ENCODE measurements at regions not wholly inside any gene's neighbourhood (a gene's known extent, or its start where the extent isn't known, plus 50 kb on each side); places are given as distances from the start of the nearest gene placed in this dataset.

GRCh38 chr1:195158091-195158490 is 1450.1 kb downstream of the KCNT2 start:
- no peak overlapping the region for H3K4me3 ChIP-seq (ENCODE audit: low read depth, low read length)
- no peak for TF ChIP-seq CTCF (IDR thresholded peaks at IDR 0.05; ENCODE audit: insufficient read depth, low read depth, low read length, missing control alignments)
- no peak for DNase-seq (ENCODE audit: low read depth)

- no peak for DNase-seq (ENCODE audit: low read depth)
- H3K4me3 ChIP-seq (ENCODE audit: low read depth, low read length) = no peak overlapping the region
- no peak for TF ChIP-seq CTCF (IDR thresholded peaks at IDR 0.05; ENCODE audit: insufficient read depth, low read depth, low read length, missing control alignments)
Measured at GRCh38 chr1:195153107-195153506, 1455.1 kb downstream of the KCNT2 start.

GRCh38 chr1:195150768-195151167 is 1457.5 kb downstream of the KCNT2 start:
- H3K4me3 ChIP-seq (ENCODE audit: low read depth, low read length) = no peak overlapping the region
- TF ChIP-seq CTCF (IDR thresholded peaks at IDR 0.05; ENCODE audit: insufficient read depth, low read depth, low read length, missing control alignments) = no peak
- DNase-seq (ENCODE audit: low read depth) = no peak

- no peak overlapping the region for H3K4me3 ChIP-seq (ENCODE audit: low read depth, low read length)
- DNase-seq (ENCODE audit: low read depth) = no peak
- TF ChIP-seq CTCF (IDR thresholded peaks at IDR 0.05; ENCODE audit: insufficient read depth, low read depth, low read length, missing control alignments) = no peak
Measured at GRCh38 chr1:195141294-195141693, 1466.9 kb downstream of the KCNT2 start.

GRCh38 chr1:195130598-195130997 is 1477.6 kb downstream of the KCNT2 start:
- DNase-seq (ENCODE audit: low read depth) = no peak
- no peak for TF ChIP-seq CTCF (IDR thresholded peaks at IDR 0.05; ENCODE audit: insufficient read depth, low read depth, low read length, missing control alignments)
- no peak overlapping the region for H3K4me3 ChIP-seq (ENCODE audit: low read depth, low read length)

- no peak for DNase-seq (ENCODE audit: low read depth)
- no peak for TF ChIP-seq CTCF (IDR thresholded peaks at IDR 0.05; ENCODE audit: insufficient read depth, low read depth, low read length, missing control alignments)
- H3K4me3 ChIP-seq (ENCODE audit: low read depth, low read length) = no peak overlapping the region
Measured at GRCh38 chr1:195122497-195122896, 1485.7 kb downstream of the KCNT2 start.

GRCh38 chr1:195113471-195113870 is 1494.8 kb downstream of the KCNT2 start:
- DNase-seq (ENCODE audit: low read depth) = no peak
- H3K4me3 ChIP-seq (ENCODE audit: low read depth, low read length) = no peak overlapping the region
- TF ChIP-seq CTCF (IDR thresholded peaks at IDR 0.05; ENCODE audit: insufficient read depth, low read depth, low read length, missing control alignments) = no peak
